Heart left ventricle (tissue), 16 donors: ENCODE measurements at regions not wholly inside any gene's neighbourhood (a gene's known extent, or its start where the extent isn't known, plus 50 kb on each side); places are given as distances from the start of the nearest gene placed in this dataset.
"Not testable (repeated sequence)": the region's sequence is repeated elsewhere in the genome, so short reads cannot be mapped to it uniquely, and the experiment has no call there.

Experiments
- ATAC-seq, 4 donors: fragments of 200-7000 bp; cut with Tn5 transposase; one replicate each; pipeline ENCODE4 v1.9.1; 2020 to 2022; ENCODE audit warnings: moderate library complexity in 4 of 4, mild to moderate bottlenecking in 3 of 4, moderate number of reproducible peaks in 1 of 4
- DNase-seq, 5 donors: peaks; one replicate each; pipeline ENCODE4 v3.0.0-alpha.2; 2020
- H3K27ac ChIP-seq, 12 donors: fragments of 200-600 bp; sonication (generic) in 4 of 12; one replicate each; pipeline versions ENCODE4 v1.5.0 to v1.8.0; 2016 to 2022; ENCODE audit warnings: mild to moderate bottlenecking in 2 of 12
- H3K27me3 ChIP-seq, 9 donors: fragments of 200-600 bp; sonication (generic) in 2 of 9; one replicate each; pipeline versions ENCODE4 v1.5.1 to v1.8.0; 2016 to 2022; ENCODE audit warnings: mild to moderate bottlenecking in 3 of 9
- H3K36me3 ChIP-seq, 9 donors: fragments of 200-600 bp; sonication (generic) in 2 of 9; one replicate each; pipeline versions ENCODE4 v1.5.0 to v1.8.0; 2018 to 2022; ENCODE audit warnings: mild to moderate bottlenecking in 2 of 9
- H3K4me1 ChIP-seq, 12 donors: fragments of 200-600 bp; sonication (generic) in 4 of 12; one replicate each; pipeline versions ENCODE4 v1.5.0 to v1.8.0; 2016 to 2022; ENCODE audit warnings: mild to moderate bottlenecking in 3 of 12
- H3K4me3 ChIP-seq, 12 donors: fragments of 200-600 bp; sonication (generic) in 4 of 12; one replicate each; pipeline versions ENCODE4 v1.5.0 to v1.8.0; 2017 to 2022; ENCODE audit warnings: mild to moderate bottlenecking in 9 of 12, moderate library complexity in 4 of 12
- H3K9me3 ChIP-seq, 12 donors: fragments of 200-600 bp; sonication (generic) in 4 of 12; one replicate each; pipeline versions ENCODE4 v1.5.0 to v1.8.0; 2016 to 2022; ENCODE audit warnings: mild to moderate bottlenecking in 1 of 12
- POLR2A ChIP-seq, 2 donors: fragments of 450-650 bp; IDR thresholded peaks; one replicate each; pipeline ENCODE4 v1.6.1; 2017; ENCODE audit warnings: antibody characterized with exemption in 2 of 2, mild to moderate bottlenecking in 2 of 2, moderate library complexity in 2 of 2
- WGBS, 4 donors: extraction: QIAGEN DNeasy Blood & Tissue Kit in 2 of 4; methylation state at CpG; one replicate each; pipeline versions ENCODE4 v1.1.5 to v1.1.7; 2013 to 2018; 5-methylcytosine and 5-hydroxymethylcytosine counted together
- intact Hi-C, 10 donors: fragments of 100-400 bp; cut with DNase I; formaldehyde crosslinking; loops; one replicate each; pipeline versions ENCODE4 v1.11.1 to v1.14.2; 2022
- TF ChIP-seq, protein P1 (sequence below), 12 donors: fragments of 200-600 bp; sonication (generic) in 4 of 12; IDR thresholded peaks; one replicate each; pipeline versions ENCODE4 v1.5.0 to v1.8.0; 2018 to 2022; ENCODE audit warnings: antibody characterized with exemption in 12 of 12, mild to moderate bottlenecking in 5 of 12
- donor health status: ischemic (EF 13 %, LVEDD 7.1; RV severe dilation, severe dysfunction).
- donor health status: healthy with polysubstance abuse.
- donor health status: DM: no; HTN: yes; CAD: no.
- donor health status: DM: no; HTN: no; CAD: no.
- donor health status: ischemic (EF 25% LVEDD 6.9; RV normal size, moderate dysfunction).
- donor health status: ischemic (EF 25% LVEDD 5.7; RV mildly dilated, moderate dysfunction).
- donor health status: healthy.
- donor health status: DM: yes; HTN: yes; CAD: no.
- donor health status: ischemic (EF 35%, LVEDD 5.7; RV mildly dilated, moderate dysfunction).
- donor health status: nonischemic (EF 11% LVEDD 7.7; RV severe dilation, severe dysfunction).
- donor health status: DM: yes; HTN: yes; CAD: no.
- donor health status: PGD.
- donor health status: ischemic (EF 29% LVEDD 5.4; RV normal size, mild dysfunction).
- donor health status: nonischemic (EF 23%, LVEDD 6.1; RV moderate dilation, normal function).

GRCh38 chr7:152925412-152926147 lies 166.0 kb downstream of the ACTR3B start:
- intact Hi-C loops, result no loop called here
- 1 to 9% (median 2%) methylated on average over 17 to 74 of the region's 74 CpGs for WGBS, 4 donors
- H3K4me1 ChIP-seq, result peaks cover 0 to 16% (median 0%) of the 10 kb centered on the region in 12 donors
- no peak overlapping the region for H3K27ac ChIP-seq
- no peaks in the 10 kb centered on the region for H3K36me3 ChIP-seq
- peaks cover 10 to 57% (median 30%) of the 10 kb centered on the region in 9 donors for H3K27me3 ChIP-seq
- DNase-seq (no peak), ATAC-seq (peak in 2 of 4 donors; percentile 45 to 61)
- TF ChIP-seq, protein P1, sequence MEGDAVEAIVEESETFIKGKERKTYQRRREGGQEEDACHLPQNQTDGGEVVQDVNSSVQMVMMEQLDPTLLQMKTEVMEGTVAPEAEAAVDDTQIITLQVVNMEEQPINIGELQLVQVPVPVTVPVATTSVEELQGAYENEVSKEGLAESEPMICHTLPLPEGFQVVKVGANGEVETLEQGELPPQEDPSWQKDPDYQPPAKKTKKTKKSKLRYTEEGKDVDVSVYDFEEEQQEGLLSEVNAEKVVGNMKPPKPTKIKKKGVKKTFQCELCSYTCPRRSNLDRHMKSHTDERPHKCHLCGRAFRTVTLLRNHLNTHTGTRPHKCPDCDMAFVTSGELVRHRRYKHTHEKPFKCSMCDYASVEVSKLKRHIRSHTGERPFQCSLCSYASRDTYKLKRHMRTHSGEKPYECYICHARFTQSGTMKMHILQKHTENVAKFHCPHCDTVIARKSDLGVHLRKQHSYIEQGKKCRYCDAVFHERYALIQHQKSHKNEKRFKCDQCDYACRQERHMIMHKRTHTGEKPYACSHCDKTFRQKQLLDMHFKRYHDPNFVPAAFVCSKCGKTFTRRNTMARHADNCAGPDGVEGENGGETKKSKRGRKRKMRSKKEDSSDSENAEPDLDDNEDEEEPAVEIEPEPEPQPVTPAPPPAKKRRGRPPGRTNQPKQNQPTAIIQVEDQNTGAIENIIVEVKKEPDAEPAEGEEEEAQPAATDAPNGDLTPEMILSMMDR (IDR thresholded peaks at IDR 0.05), result no peak
- TF ChIP-seq POLR2A (IDR thresholded peaks at IDR 0.05), result no peak
- peaks cover 0 to under 1% (median 0%) of the 10 kb centered on the region in 12 donors for H3K9me3 ChIP-seq
- peak overlapping the region; percentile 9 to 54 (median 39) for H3K4me3 ChIP-seq

- H3K27me3 ChIP-seq, result peaks cover 0 to 6% (median 0%) of the 10 kb centered on the region in 9 donors
- no peak overlapping the region for H3K27ac ChIP-seq
- 77 to 86% (median 83%) methylated on average over 6 of the region's 6 CpGs for WGBS, 4 donors
- no peaks in the 10 kb centered on the region for H3K4me1 ChIP-seq
- no peaks in the 10 kb centered on the region for H3K9me3 ChIP-seq
- DNase-seq (no peak), ATAC-seq (no peak)
- no peak for TF ChIP-seq POLR2A (IDR thresholded peaks at IDR 0.05)
- TF ChIP-seq, protein P1 (IDR thresholded peaks at IDR 0.05), result no peak
- no peaks in the 10 kb centered on the region for H3K36me3 ChIP-seq
- no peak overlapping the region for H3K4me3 ChIP-seq
- intact Hi-C loops, result no loop called here
Measured at GRCh38 chr7:152931633-152932032, 172.1 kb downstream of the ACTR3B start.

DNA sequence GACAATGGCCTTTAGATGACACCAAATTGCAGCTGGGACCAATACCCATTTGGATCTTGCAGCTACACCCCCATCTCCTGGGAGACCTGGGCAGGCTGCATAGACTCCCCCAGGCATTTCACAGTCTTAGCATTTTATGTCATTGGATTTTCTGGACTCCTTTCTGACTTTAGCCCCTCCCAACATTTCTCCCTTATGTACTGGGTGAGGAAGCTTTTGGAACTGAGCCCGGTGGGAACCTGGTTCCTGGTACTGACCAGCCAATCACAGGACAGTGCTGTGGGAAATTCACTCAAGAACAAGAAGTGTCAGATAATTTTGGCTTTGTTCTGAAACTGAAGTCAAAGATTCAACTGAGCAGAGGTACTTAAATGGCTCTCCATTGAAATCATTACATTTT lies 177.7 kb downstream of the ACTR3B start:
- WGBS, 4 donors, result 36 to 53% (median 49%) methylated on average over 1 of the region's 1 CpG
- TF ChIP-seq, protein P1 (IDR thresholded peaks at IDR 0.05), result no peak
- TF ChIP-seq POLR2A (IDR thresholded peaks at IDR 0.05), result no peak
- ATAC-seq, result no peak
- intact Hi-C loops, result no loop called here
- Histone ChIP-seq H3K9me3 (no peaks in the 10 kb centered on the region), H3K27ac (no peak overlapping the region), H3K4me3 (no peak overlapping the region), H3K36me3 (no peaks in the 10 kb centered on the region), H3K4me1 (no peaks in the 10 kb centered on the region), H3K27me3 (no peaks in the 10 kb centered on the region)
- no peak for DNase-seq

GRCh38 chr7:152946616-152947015 lies 187.1 kb downstream of the ACTR3B start:
- ATAC-seq, H3K27me3 ChIP-seq, H3K9me3 ChIP-seq, intact Hi-C loops, DNase-seq, H3K4me1 ChIP-seq, H3K36me3 ChIP-seq, H3K4me3 ChIP-seq, H3K27ac ChIP-seq: not testable (repeated sequence)
- WGBS, 4 donors, result 87 to 96% (median 93%) methylated on average over 2 of the region's 2 CpGs

- no peaks in the 10 kb centered on the region for H3K36me3 ChIP-seq
- H3K27me3 ChIP-seq, result no peaks in the 10 kb centered on the region
- intact Hi-C loops, result no loop called here
- 0 to 33% (median 25%) methylated on average over 1 of the region's 1 CpG for WGBS, 4 donors
- ATAC-seq (no peak), DNase-seq (no peak)
- TF ChIP-seq POLR2A (IDR thresholded peaks at IDR 0.05), result no peak
- TF ChIP-seq, protein P1 (IDR thresholded peaks at IDR 0.05), result no peak
- no peaks in the 10 kb centered on the region for H3K4me1 ChIP-seq
- H3K27ac ChIP-seq, result no peak overlapping the region
- H3K9me3 ChIP-seq, result no peaks in the 10 kb centered on the region
- H3K4me3 ChIP-seq, result no peak overlapping the region
Measured at GRCh38 chr7:152947686-152948085, 188.1 kb downstream of the ACTR3B start.
